Activated T-cell treated with anti-CD3 and anti-CD28 coated beads, Interleukin-2, amount 50 U/mL, for 72 hours (primary cell): ENCODE measurements at regions not wholly inside any gene's neighbourhood (a gene's known extent, or its start where the extent isn't known, plus 50 kb on each side); places are given as distances from the start of the nearest gene placed in this dataset.

Source experiments
- ATAC-seq, 2 donors: fragments of 150-1000 bp; cut with Tn5 transposase; replicated peaks in 1 of 2; 2 replicates each; pipeline ENCODE4 v1.10.0; 2021; ENCODE audit warnings: moderate library complexity in 2 of 2, mild to moderate bottlenecking in 1 of 2
- DNase-seq, 2 donors: peaks; one replicate each; pipeline ENCODE4 v3.0.0; 2021 to 2022; ENCODE audit warnings: mixed read lengths in 1 of 2
- H3K27ac Mint-ChIP-seq: one replicate; pipeline ENCODE4 v1.8.0; 2022; ENCODE audit warnings: mild to moderate bottlenecking, moderate library complexity, mixed read lengths
- H3K27me3 Mint-ChIP-seq: one replicate; pipeline ENCODE4 v1.8.0; 2022; ENCODE audit warnings: low read depth, mixed read lengths
- H3K36me3 Mint-ChIP-seq, 2 donors: one replicate each; pipeline ENCODE4 v1.8.0; 2022; ENCODE audit warnings: mixed read lengths in 2 of 2, mild to moderate bottlenecking in 1 of 2; ENCODE audit not compliant: insufficient read depth in 2 of 2
- H3K4me1 Mint-ChIP-seq: one replicate; pipeline ENCODE4 v1.8.0; 2022; ENCODE audit warnings: low read depth, mixed read lengths
- H3K4me3 Mint-ChIP-seq, 2 donors: one replicate each; pipeline ENCODE4 v1.8.0; 2022; ENCODE audit warnings: mild to moderate bottlenecking in 2 of 2, mixed read lengths in 2 of 2, moderate library complexity in 2 of 2
- H3K9me3 Mint-ChIP-seq, 2 donors: one replicate each; pipeline ENCODE4 v1.8.0; 2022; ENCODE audit warnings: mixed read lengths in 2 of 2

DNA sequence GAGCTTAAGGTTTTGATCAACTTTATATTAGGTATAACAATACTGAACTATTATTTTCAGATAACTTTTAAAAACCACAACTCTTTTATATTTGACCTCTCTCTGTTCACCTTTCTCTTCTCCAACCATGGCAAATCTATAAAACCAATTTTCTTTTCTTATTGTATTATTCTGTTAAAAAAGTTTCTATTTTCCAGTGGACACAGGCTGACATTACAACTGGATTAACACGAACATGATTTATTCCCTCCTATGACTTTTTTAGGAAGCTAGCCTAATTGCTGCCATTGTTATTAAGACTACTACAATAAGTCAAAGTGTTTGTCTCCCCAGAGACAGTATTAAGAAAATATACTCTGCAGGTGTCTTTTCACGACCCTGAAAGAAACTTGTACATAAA, 2291.1 kb upstream of the PCDH20 start:
- ATAC-seq (no peak), DNase-seq (no peak)
- no peaks in the 10 kb centered on the region for H3K4me1 Mint-ChIP-seq
- H3K4me3 Mint-ChIP-seq = no peak overlapping the region
- H3K36me3 Mint-ChIP-seq = no peaks in the 10 kb centered on the region
- no peak overlapping the region for H3K27ac Mint-ChIP-seq
- H3K9me3 Mint-ChIP-seq = peaks cover 2 to 3% of the 10 kb centered on the region in 2 donors
- H3K27me3 Mint-ChIP-seq = no peaks in the 10 kb centered on the region

DNA sequence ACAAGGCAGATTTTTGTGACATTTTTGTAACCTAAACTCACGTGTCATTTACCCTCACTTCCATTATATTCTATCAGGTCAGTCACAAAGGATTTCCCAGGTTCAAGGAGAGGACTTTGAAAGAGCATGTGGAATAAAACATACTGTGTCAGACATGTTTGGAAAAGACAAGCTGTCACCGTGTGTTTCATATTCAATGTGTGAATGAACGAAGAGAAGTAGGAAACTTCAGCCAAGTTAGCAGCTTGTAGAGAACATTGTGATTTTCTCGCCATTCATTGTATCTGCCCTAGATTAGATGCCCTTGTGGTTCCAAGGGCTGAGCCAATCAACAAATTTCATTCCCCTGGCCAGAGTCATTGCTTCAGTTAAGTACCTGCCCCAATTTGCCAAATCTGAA, 2288.9 kb upstream of the PCDH20 start:
- no peak for ATAC-seq

DNA sequence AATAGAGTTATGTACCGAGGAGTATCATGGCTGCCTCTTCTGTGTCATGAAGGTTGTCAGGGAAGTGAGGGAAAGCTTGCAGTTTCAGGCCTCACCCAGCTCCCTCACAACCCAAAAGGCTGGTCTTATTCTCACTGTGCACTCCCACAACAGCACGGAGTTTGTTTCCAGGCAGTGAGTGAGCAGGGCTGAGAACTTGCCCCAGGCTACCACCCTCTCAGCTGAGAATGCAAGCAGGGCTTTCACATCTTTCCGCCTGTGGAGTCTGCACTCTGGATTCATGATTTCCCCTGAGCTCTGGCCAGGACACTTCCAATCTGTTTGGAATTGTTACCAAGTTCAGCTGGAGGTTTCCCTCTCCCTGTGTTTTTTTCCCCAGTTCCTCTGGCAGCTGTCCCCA, 2284.7 kb upstream of the PCDH20 start:
- no peaks in the 10 kb centered on the region for H3K27me3 Mint-ChIP-seq
- no peaks in the 10 kb centered on the region for H3K36me3 Mint-ChIP-seq
- ATAC-seq (no peak), DNase-seq (no peak)
- H3K9me3 Mint-ChIP-seq = peaks cover 4 to 5% of the 10 kb centered on the region in 2 donors
- no peak overlapping the region for H3K4me3 Mint-ChIP-seq
- H3K27ac Mint-ChIP-seq = no peak overlapping the region
- no peaks in the 10 kb centered on the region for H3K4me1 Mint-ChIP-seq

More for the DNA sequence above, 2288.9 kb upstream of the PCDH20 start:
- no peak for DNase-seq
- Mint-ChIP-seq H3K4me1 (no peaks in the 10 kb centered on the region), H3K27ac (no peak overlapping the region), H3K9me3 (peaks cover 3 to 5% of the 10 kb centered on the region in 2 donors), H3K27me3 (no peaks in the 10 kb centered on the region), H3K4me3 (no peak overlapping the region), H3K36me3 (no peaks in the 10 kb centered on the region)

DNA sequence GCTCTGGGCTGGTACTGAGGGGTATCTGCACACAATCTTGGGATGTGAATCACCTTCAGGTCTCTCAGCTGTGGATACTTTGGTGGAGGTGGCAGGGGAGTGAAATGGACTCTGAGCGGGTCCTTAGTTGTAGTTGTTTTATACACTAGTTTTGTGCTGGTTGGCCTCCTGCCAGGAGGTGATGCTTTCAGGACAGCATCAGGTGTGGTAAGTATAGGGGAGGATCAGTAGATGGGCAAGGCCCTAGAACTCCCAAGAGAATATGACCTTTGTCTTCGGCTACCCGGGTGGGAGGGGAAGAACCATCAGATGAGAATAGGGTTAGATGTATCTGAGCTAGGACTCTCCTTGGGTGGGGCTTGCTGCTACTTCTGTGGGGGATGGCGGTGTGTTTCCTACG, 2284.3 kb upstream of the PCDH20 start:
- no peak overlapping the region for H3K27ac Mint-ChIP-seq
- peaks cover 4% of the 10 kb centered on the region in 2 donors for H3K9me3 Mint-ChIP-seq
- ATAC-seq (no peak), DNase-seq (no peak)
- no peaks in the 10 kb centered on the region for H3K27me3 Mint-ChIP-seq
- no peaks in the 10 kb centered on the region for H3K36me3 Mint-ChIP-seq
- no peaks in the 10 kb centered on the region for H3K4me1 Mint-ChIP-seq
- H3K4me3 Mint-ChIP-seq = no peak overlapping the region

DNA sequence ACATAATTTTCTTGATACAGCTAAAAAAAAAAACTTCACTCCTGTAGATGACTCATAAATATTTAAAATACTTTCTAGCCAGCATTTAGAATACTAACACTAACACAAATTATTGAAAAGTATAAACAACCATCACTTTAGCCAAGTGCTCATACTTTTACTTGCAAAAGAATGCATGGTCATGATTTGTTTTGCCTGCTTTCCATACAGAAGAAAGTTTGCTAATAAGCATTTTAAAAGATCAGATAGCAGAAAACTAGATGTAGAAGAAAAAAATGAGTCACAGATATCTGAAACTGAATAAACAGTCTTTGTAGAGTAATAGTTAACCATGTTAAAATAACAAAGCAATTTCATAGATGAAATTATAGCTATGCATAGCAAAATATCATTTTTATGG, 2280.4 kb upstream of the PCDH20 start:
- H3K27me3 Mint-ChIP-seq = no peaks in the 10 kb centered on the region

DNA sequence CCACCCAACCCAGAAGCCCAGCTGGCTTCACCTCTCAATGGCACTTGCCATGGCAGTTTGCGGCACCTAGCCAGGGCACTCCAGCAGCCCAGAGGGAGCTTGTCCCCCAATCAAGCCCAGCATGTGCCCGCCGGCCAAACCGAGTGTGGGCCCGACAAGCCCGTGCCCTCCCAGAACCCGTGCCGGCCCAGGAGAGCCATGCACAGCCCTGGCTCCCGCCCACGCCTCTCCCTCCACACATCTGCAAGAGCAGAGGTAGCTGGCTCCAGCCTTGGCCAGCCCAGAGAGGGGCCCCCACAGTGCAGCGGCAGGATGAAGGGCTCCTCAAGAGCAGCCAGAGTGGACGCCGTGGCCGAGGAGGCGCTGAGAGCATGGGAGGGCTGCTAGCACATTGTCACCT, 2278.0 kb upstream of the PCDH20 start:
- Mint-ChIP-seq H3K27me3 (no peaks in the 10 kb centered on the region), H3K36me3 (no peaks in the 10 kb centered on the region), H3K4me1 (no peaks in the 10 kb centered on the region), H3K27ac (no peak overlapping the region), H3K9me3 (peaks cover under 1 to 6% of the 10 kb centered on the region in 2 donors), H3K4me3 (no peak overlapping the region)
- ATAC-seq (no peak), DNase-seq (no peak)

More for the DNA sequence above, 2280.4 kb upstream of the PCDH20 start:
- DNase-seq (no peak), ATAC-seq (no peak)
- no peaks in the 10 kb centered on the region for H3K36me3 Mint-ChIP-seq
- H3K4me1 Mint-ChIP-seq = no peaks in the 10 kb centered on the region
- H3K27ac Mint-ChIP-seq = no peak overlapping the region
- peaks cover 4 to 6% of the 10 kb centered on the region in 2 donors for H3K9me3 Mint-ChIP-seq
- H3K4me3 Mint-ChIP-seq = no peak overlapping the region

DNA sequence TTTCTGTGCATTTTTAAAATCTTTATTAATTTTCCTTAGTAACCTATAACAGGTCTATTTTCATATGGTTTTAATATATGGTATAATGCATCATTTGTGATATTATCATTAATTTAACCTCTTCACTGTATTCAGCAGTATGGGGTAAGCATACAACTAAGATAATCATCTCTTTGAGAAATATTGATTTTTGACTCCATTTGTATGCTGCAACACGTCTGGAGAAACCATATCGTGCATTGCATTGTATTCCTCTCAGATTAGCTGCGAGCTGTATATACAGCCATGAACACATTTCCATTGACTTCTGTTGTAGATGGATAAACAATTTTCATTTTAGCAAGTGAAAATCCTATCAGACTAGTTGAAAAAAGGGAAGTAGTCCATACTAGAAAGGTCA, 2275.8 kb upstream of the PCDH20 start:
- H3K27me3 Mint-ChIP-seq = no peaks in the 10 kb centered on the region
- H3K27ac Mint-ChIP-seq = no peak overlapping the region
- no peak overlapping the region for H3K4me3 Mint-ChIP-seq
- no peaks in the 10 kb centered on the region for H3K4me1 Mint-ChIP-seq
- peaks cover 3 to 6% of the 10 kb centered on the region in 2 donors for H3K9me3 Mint-ChIP-seq
- no peak for DNase-seq
- no peak for ATAC-seq
- H3K36me3 Mint-ChIP-seq = no peaks in the 10 kb centered on the region

DNA sequence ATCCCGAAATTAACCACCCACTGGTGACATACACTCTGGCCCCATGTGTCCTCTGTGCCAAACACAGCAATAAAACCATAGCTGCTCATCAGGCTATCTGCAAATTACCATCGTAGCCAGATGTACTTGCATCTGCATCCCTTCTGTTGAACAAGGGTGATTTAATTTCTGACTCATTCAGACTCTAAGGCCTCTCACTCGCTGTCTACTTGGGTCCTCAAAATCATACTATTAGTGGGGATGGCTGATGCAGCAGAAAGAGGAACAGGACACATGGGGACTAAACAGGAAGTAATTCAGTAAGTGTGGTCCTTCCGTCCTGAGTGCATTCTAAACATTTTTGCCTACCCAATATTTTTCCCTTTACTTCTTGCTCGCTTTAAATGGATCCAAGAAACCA, 2275.0 kb upstream of the PCDH20 start:
- Mint-ChIP-seq H3K27me3 (no peaks in the 10 kb centered on the region), H3K27ac (no peak overlapping the region), H3K4me1 (no peaks in the 10 kb centered on the region), H3K36me3 (no peaks in the 10 kb centered on the region), H3K4me3 (no peak overlapping the region), H3K9me3 (peaks cover 5 to 6% of the 10 kb centered on the region in 2 donors)
- ATAC-seq (no peak), DNase-seq (no peak)

DNA sequence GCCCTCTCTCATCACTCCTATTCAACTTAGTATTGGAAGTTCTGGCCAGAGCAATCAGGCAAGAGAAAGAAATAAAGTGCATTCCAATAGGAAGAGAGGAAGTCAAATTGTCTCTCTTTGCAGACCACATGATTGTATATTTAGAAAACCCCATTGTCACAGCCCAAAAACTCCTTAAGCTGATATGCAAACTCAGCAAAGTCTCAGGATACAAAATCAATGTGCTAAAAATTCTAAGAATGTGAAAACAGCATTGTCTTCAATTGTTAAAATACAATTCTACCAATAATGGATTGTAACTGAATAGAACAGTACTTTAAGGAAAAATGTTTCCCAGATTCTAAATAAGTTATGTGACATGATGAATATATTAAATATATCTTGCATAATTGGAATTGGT, 2269.2 kb upstream of the PCDH20 start:
- ATAC-seq (no peak), DNase-seq (no peak)
- H3K4me1 Mint-ChIP-seq = no peaks in the 10 kb centered on the region
- peaks cover 10 to 11% of the 10 kb centered on the region in 2 donors for H3K9me3 Mint-ChIP-seq
- no peak overlapping the region for H3K27ac Mint-ChIP-seq
- no peaks in the 10 kb centered on the region for H3K27me3 Mint-ChIP-seq
- no peaks in the 10 kb centered on the region for H3K36me3 Mint-ChIP-seq
- H3K4me3 Mint-ChIP-seq = no peak overlapping the region

DNA sequence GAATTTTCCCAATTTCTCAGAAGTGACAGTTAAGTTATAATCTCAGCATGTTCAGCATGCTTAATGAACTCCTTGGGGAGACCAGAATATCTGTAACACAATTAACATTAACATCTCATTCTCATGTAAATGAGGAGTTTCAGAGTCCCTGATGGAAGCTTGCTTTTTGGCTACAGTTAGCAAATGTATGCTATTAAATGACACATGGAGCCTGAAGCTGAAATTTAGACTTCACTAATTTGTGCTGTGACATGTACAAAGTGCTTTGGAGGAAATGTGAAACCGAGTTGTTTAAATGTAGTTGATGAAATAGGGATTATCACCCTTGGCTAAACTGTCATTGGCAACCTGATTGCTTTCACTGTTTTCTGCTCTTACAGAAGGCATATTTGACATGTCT, 2265.1 kb upstream of the PCDH20 start:
- no peak overlapping the region for H3K4me3 Mint-ChIP-seq
- no peaks in the 10 kb centered on the region for H3K27me3 Mint-ChIP-seq
- no peaks in the 10 kb centered on the region for H3K36me3 Mint-ChIP-seq
- no peak for DNase-seq
- no peaks in the 10 kb centered on the region for H3K4me1 Mint-ChIP-seq
- H3K27ac Mint-ChIP-seq = no peak overlapping the region
- peaks cover 8 to 9% of the 10 kb centered on the region in 2 donors for H3K9me3 Mint-ChIP-seq
- ATAC-seq = no peak

DNA sequence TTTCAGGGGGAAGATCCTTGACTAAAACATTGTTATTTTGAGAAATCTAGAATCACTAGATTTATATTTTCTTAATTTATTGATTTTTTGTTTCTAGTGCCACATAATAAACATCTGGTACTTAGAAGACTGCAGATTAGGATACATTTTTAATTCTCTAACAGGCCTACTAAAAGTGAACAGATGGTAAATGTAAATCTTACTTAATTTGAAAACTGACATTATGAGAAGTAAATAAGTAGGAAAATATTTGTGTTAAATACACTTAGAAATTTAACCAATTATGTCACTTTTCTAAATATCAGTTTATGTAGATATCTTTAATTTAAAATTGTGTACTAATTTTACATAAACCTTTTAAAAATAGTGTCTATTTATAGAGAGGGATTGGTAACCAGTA, 2255.6 kb upstream of the PCDH20 start:
- no peak overlapping the region for H3K27ac Mint-ChIP-seq
- no peaks in the 10 kb centered on the region for H3K27me3 Mint-ChIP-seq
- H3K36me3 Mint-ChIP-seq = no peaks in the 10 kb centered on the region
- DNase-seq (no peak), ATAC-seq (no peak)
- H3K9me3 Mint-ChIP-seq = peaks cover 0 to 2% of the 10 kb centered on the region in 2 donors
- no peak overlapping the region for H3K4me3 Mint-ChIP-seq
- no peaks in the 10 kb centered on the region for H3K4me1 Mint-ChIP-seq

DNA sequence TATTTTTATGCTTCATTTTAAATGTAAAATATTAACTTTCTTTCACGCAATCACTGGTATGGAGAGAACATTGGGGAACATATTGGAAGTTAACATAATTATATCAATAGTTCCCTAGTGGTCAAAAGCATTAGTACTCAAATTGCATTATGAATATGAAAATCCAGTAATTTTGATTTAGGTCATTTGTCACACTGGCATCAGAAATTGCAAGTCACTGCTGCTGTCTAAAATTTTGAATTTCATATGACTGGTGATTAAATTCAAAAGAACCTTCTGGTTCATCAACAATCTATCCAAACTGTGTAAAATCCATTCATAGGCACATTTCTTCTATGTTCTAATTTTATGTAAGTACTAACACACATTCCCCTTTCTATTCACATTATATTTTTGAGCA, 2235.7 kb upstream of the PCDH20 start:
- Mint-ChIP-seq H3K36me3 (peaks cover 0 to 2% of the 10 kb centered on the region in 2 donors), H3K9me3 (peaks cover 4 to 7% of the 10 kb centered on the region in 2 donors), H3K27me3 (no peaks in the 10 kb centered on the region), H3K4me1 (no peaks in the 10 kb centered on the region), H3K27ac (no peak overlapping the region), H3K4me3 (no peak overlapping the region)
- ATAC-seq (no peak), DNase-seq (no peak)

DNA sequence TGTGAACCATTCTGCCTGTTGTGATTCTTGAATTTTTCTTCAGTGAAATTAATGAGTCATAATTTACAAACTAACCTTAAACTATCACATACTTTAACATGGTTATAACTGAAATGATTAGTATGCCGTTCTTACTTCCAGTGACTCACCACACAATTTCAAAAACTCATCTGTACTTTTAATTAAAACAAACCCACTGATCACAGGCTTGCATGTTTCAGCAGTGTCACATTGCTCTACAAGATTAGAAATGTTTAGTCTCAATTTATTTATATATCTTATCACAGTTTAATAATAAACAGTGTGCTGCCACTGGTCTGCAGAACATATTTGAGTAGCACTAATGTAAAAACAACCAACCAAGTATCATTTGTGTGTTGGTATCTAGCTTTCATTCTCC, 2227.9 kb upstream of the PCDH20 start:
- H3K36me3 Mint-ChIP-seq = no peaks in the 10 kb centered on the region
- no peak for ATAC-seq
- H3K27me3 Mint-ChIP-seq = no peaks in the 10 kb centered on the region
- H3K27ac Mint-ChIP-seq = no peak overlapping the region
- no peaks in the 10 kb centered on the region for H3K4me1 Mint-ChIP-seq
- DNase-seq = no peak
- H3K4me3 Mint-ChIP-seq = no peak overlapping the region
- no peaks in the 10 kb centered on the region for H3K9me3 Mint-ChIP-seq

DNA sequence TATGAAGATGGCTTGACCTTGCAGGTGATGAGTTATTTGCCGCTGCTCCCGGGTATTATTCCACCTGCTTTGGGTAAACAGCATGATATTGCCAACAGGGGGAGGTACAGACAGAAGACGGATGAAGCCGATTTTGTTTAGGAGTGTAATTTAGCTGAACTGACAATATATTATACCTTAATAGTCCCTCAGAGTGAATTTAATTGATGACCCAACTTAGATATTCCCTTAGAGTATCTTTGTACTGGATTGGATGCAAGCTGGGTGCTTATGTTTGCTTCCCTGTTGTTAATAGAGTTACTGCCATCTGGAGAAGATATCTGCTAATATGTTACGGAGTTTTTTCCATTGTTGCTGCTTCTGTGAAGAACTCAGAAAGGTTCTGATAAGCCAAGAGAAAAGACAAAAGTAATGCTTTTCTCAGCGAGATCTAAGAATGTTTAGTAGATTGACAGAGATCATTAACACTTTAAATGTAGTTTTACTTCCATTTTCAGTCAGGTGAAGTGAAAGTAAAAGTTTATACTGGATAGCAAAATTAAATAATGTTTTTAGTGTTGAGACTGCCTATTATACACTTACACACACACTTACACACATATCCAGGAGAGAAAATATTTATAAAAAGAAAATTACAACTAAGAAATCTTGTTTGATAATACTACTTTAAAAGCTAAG, 2220.8 kb upstream of the PCDH20 start:
- Mint-ChIP-seq H3K36me3 (no peaks in the 10 kb centered on the region), H3K4me3 (peak overlapping the region; percentile 49 to 84), H3K27me3 (no peaks in the 10 kb centered on the region), H3K27ac (peak overlapping the region; percentile 42), H3K9me3 (peaks cover 0 to 2% of the 10 kb centered on the region in 2 donors), H3K4me1 (no peaks in the 10 kb centered on the region)
- ATAC-seq = no peak
- DNase-seq = no peak
